ENCODE measurements at regions not wholly inside any gene's neighbourhood (a gene's known extent, or its start where the extent isn't known, plus 50 kb on each side); places are given as distances from the start of the nearest gene placed in this dataset.

- no peaks in the 10 kb centered on the region for H3K9me3 ChIP-seq (ENCODE audit: control insufficient read depth, insufficient read depth, low read length)
- H3K36me3 ChIP-seq (ENCODE audit: control insufficient read depth, insufficient read depth, low read length) = no peaks in the 10 kb centered on the region
- DNase-seq (ENCODE audit: low read depth in 4 of 6, low spot score in 6 of 6) = peak in 1 of 6 donors; percentile 35
- H3K27ac ChIP-seq (ENCODE audit: low read depth, low read length) = no peak overlapping the region
- no peaks in the 10 kb centered on the region for H3K4me1 ChIP-seq (ENCODE audit: control insufficient read depth, insufficient read depth, low read length)
- H3K4me3 ChIP-seq (ENCODE audit: low read depth, low read length) = no peak overlapping the region
- H3K27me3 ChIP-seq (ENCODE audit: control insufficient read depth, insufficient read depth, low read length) = no peaks in the 10 kb centered on the region
- 70% methylated on average over 14 of the region's 15 CpGs for WGBS (ENCODE audit: insufficient coverage)
Observed at GRCh38 chr6:139443231-139444112, 69.0 kb upstream of the CITED2 start.

DNA sequence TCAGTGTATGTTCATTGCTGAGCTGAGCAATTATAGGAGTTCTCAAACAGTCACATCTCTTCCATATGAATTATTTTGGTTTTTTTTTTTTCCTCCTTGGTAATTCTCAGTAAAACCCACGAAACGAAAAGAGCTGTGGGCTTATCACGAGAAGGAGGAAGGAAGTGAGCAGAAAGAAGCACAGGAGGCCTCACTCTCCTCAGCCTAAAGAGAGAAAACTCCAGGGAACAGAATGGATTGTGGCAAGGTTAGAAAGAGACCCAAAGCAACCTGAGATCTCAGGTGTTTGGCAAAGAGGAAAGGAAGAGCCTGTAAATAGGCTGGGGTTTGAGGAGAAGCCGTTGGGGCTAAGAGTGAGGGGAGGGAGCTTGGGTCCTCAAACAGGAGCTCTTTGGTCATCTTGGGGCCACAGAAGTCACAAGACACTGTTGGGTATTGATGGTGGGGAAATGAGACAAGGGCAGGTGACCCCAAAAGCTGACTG lies 67.8 kb upstream of the CITED2 start:
- no peaks in the 10 kb centered on the region for H3K27me3 ChIP-seq (ENCODE audit: control insufficient read depth, insufficient read depth, low read length)
- H3K9me3 ChIP-seq (ENCODE audit: control insufficient read depth, insufficient read depth, low read length) = no peaks in the 10 kb centered on the region
- H3K4me1 ChIP-seq (ENCODE audit: control insufficient read depth, insufficient read depth, low read length) = no peaks in the 10 kb centered on the region
- no peak overlapping the region for H3K4me3 ChIP-seq (ENCODE audit: low read depth, low read length)
- H3K36me3 ChIP-seq (ENCODE audit: control insufficient read depth, insufficient read depth, low read length) = no peaks in the 10 kb centered on the region
- H3K27ac ChIP-seq (ENCODE audit: low read depth, low read length) = no peak overlapping the region
- DNase-seq (ENCODE audit: low read depth in 4 of 6, low spot score in 6 of 6) = no peak
- 67% methylated on average over 1 of the region's 4 CpGs for WGBS (ENCODE audit: insufficient coverage)

GRCh38 chr6:139439349-139439748 lies 64.9 kb upstream of the CITED2 start:
- Histone ChIP-seq H3K27me3 (ENCODE audit: control insufficient read depth, insufficient read depth, low read length) (no peaks in the 10 kb centered on the region), H3K27ac (ENCODE audit: low read depth, low read length) (no peak overlapping the region), H3K4me3 (ENCODE audit: low read depth, low read length) (no peak overlapping the region), H3K4me1 (ENCODE audit: control insufficient read depth, insufficient read depth, low read length) (no peaks in the 10 kb centered on the region), H3K36me3 (ENCODE audit: control insufficient read depth, insufficient read depth, low read length) (no peaks in the 10 kb centered on the region), H3K9me3 (ENCODE audit: control insufficient read depth, insufficient read depth, low read length) (peaks cover 2% of the 10 kb centered on the region)
- DNase-seq (ENCODE audit: low read depth in 4 of 6, low spot score in 6 of 6) = peak in 3 of 6 donors; percentile 8 to 61 (median 9)
- 38% methylated on average over 4 of the region's 6 CpGs for WGBS (ENCODE audit: insufficient coverage)

- Histone ChIP-seq H3K27me3 (ENCODE audit: control insufficient read depth, insufficient read depth, low read length) (no peaks in the 10 kb centered on the region), H3K4me3 (ENCODE audit: low read depth, low read length) (no peak overlapping the region), H3K36me3 (ENCODE audit: control insufficient read depth, insufficient read depth, low read length) (no peaks in the 10 kb centered on the region), H3K27ac (ENCODE audit: low read depth, low read length) (no peak overlapping the region), H3K9me3 (ENCODE audit: control insufficient read depth, insufficient read depth, low read length) (peaks cover 2% of the 10 kb centered on the region), H3K4me1 (ENCODE audit: control insufficient read depth, insufficient read depth, low read length) (no peaks in the 10 kb centered on the region)
- no peak for DNase-seq (ENCODE audit: low read depth in 4 of 6, low spot score in 6 of 6)
- 100% methylated on average over 3 of the region's 5 CpGs for WGBS (ENCODE audit: insufficient coverage)
Observed at GRCh38 chr6:139438775-139439174, 64.3 kb upstream of the CITED2 start.

DNA sequence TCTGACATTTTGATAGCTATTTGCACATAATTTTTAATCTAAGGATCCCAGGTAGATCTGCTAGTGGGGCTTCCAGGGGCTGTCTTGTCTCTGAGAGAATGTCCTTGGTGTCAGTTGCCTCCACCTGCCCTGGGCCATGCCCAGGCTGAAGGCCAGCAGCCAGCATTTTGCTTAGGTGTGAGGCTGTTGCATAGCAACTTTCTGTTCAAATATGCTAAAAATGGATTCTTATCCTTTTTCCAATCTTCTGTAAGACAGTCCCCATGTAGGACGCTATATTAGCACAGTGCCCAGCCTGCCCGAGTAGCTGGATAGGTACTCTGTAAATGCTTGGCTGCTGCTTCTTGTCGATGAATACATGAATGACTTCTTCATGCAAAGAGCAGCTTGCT lies 62.5 kb upstream of the CITED2 start:
- no peaks in the 10 kb centered on the region for H3K36me3 ChIP-seq (ENCODE audit: control insufficient read depth, insufficient read depth, low read length)
- H3K4me3 ChIP-seq (ENCODE audit: low read depth, low read length) = no peak overlapping the region
- 83% methylated on average over 1 of the region's 3 CpGs for WGBS (ENCODE audit: insufficient coverage)
- H3K27ac ChIP-seq (ENCODE audit: low read depth, low read length) = no peak overlapping the region
- peaks cover 2% of the 10 kb centered on the region for H3K9me3 ChIP-seq (ENCODE audit: control insufficient read depth, insufficient read depth, low read length)
- no peak for DNase-seq (ENCODE audit: low read depth in 4 of 6, low spot score in 6 of 6)
- no peaks in the 10 kb centered on the region for H3K4me1 ChIP-seq (ENCODE audit: control insufficient read depth, insufficient read depth, low read length)
- H3K27me3 ChIP-seq (ENCODE audit: control insufficient read depth, insufficient read depth, low read length) = no peaks in the 10 kb centered on the region

DNA sequence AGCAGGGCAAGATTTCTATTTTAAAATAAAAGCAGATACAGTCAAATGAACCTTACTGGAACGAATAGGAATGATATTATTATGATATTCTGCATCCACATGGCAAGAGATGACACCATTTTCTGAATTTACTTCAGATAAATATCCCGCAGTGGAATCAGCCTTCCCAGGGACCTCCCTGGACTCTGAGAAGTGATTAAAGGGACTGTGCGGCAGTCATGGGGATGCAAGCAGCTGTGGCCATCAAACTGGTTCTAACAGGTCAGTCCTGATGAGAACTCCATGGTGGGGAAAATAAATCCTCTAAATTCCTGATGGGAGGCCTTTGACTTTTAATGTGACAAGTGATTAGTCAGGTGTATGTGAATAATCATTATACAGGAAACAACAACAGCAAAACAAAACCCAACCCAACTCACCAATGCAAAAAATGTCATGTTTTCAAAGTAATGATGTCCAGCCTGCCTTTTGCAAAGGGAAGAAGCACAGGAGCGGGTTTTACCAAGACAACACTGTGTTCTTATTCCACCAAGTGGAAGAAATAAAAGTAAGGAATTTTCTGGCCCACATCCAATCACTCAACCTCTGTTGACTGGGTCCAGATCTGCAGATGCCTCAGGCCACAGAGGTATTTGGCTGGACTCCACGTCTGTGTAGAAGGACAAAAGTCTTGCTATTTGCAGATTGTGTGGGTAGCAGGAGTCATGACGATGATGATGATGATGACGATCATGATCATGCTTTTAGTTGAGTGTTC lies 61.9 kb upstream of the CITED2 start:
- DNase-seq (ENCODE audit: low read depth in 4 of 6, low spot score in 6 of 6) = no peak
- no peaks in the 10 kb centered on the region for H3K4me1 ChIP-seq (ENCODE audit: control insufficient read depth, insufficient read depth, low read length)
- 91% methylated on average over 1 of the region's 7 CpGs for WGBS (ENCODE audit: insufficient coverage)

GRCh38 chr6:139433631-139434419 lies 59.4 kb upstream of the CITED2 start:
- no CpG with 5 or more reads among the region's 2 CpGs for WGBS (ENCODE audit: insufficient coverage)
- H3K27me3 ChIP-seq (ENCODE audit: control insufficient read depth, insufficient read depth, low read length) = no peaks in the 10 kb centered on the region
- no peak for DNase-seq (ENCODE audit: low read depth in 4 of 6, low spot score in 6 of 6)
- no peaks in the 10 kb centered on the region for H3K36me3 ChIP-seq (ENCODE audit: control insufficient read depth, insufficient read depth, low read length)
- no peak overlapping the region for H3K4me3 ChIP-seq (ENCODE audit: low read depth, low read length)
- H3K27ac ChIP-seq (ENCODE audit: low read depth, low read length) = no peak overlapping the region
- H3K9me3 ChIP-seq (ENCODE audit: control insufficient read depth, insufficient read depth, low read length) = peaks cover 2% of the 10 kb centered on the region
- H3K4me1 ChIP-seq (ENCODE audit: control insufficient read depth, insufficient read depth, low read length) = peaks cover 5% of the 10 kb centered on the region

More for the DNA sequence above, 61.9 kb upstream of the CITED2 start:
- Histone ChIP-seq H3K27ac (ENCODE audit: low read depth, low read length) (no peak overlapping the region), H3K36me3 (ENCODE audit: control insufficient read depth, insufficient read depth, low read length) (no peaks in the 10 kb centered on the region), H3K4me3 (ENCODE audit: low read depth, low read length) (no peak overlapping the region), H3K27me3 (ENCODE audit: control insufficient read depth, insufficient read depth, low read length) (no peaks in the 10 kb centered on the region), H3K9me3 (ENCODE audit: control insufficient read depth, insufficient read depth, low read length) (peaks cover 2% of the 10 kb centered on the region)

GRCh38 chr6:139431602-139431956 lies 57.1 kb upstream of the CITED2 start:
- no peak overlapping the region for H3K27ac ChIP-seq (ENCODE audit: low read depth, low read length)
- no peaks in the 10 kb centered on the region for H3K27me3 ChIP-seq (ENCODE audit: control insufficient read depth, insufficient read depth, low read length)
- DNase-seq (ENCODE audit: low read depth in 4 of 6, low spot score in 6 of 6) = no peak
- no peaks in the 10 kb centered on the region for H3K36me3 ChIP-seq (ENCODE audit: control insufficient read depth, insufficient read depth, low read length)
- no peak overlapping the region for H3K4me3 ChIP-seq (ENCODE audit: low read depth, low read length)
- H3K4me1 ChIP-seq (ENCODE audit: control insufficient read depth, insufficient read depth, low read length) = peaks cover 5% of the 10 kb centered on the region
- H3K9me3 ChIP-seq (ENCODE audit: control insufficient read depth, insufficient read depth, low read length) = peaks cover 2% of the 10 kb centered on the region

- Histone ChIP-seq H3K36me3 (ENCODE audit: control insufficient read depth, insufficient read depth, low read length) (no peaks in the 10 kb centered on the region), H3K9me3 (ENCODE audit: control insufficient read depth, insufficient read depth, low read length) (peaks cover 2% of the 10 kb centered on the region)
Observed at GRCh38 chr6:139430899-139431601, 56.6 kb upstream of the CITED2 start.

More at GRCh38 chr6:139430899-139431601, 56.6 kb upstream of the CITED2 start:
- Histone ChIP-seq H3K27ac (ENCODE audit: low read depth, low read length) (no peak overlapping the region), H3K4me3 (ENCODE audit: low read depth, low read length) (no peak overlapping the region), H3K4me1 (ENCODE audit: control insufficient read depth, insufficient read depth, low read length) (peaks cover 5% of the 10 kb centered on the region), H3K27me3 (ENCODE audit: control insufficient read depth, insufficient read depth, low read length) (no peaks in the 10 kb centered on the region)
- 84% methylated on average over 4 of the region's 4 CpGs for WGBS (ENCODE audit: insufficient coverage)
- DNase-seq (ENCODE audit: low read depth in 4 of 6, low spot score in 6 of 6) = peak in 1 of 6 donors; percentile 14
